ENCODE measurements at regions not wholly inside any gene's neighbourhood (a gene's known extent, or its start where the extent isn't known, plus 50 kb on each side); places are given as distances from the start of the nearest gene placed in this dataset.

GRCh38 chr10:33010132-33011037, 52.4 kb upstream of the ITGB1 start:
- no peak for TF ChIP-seq EZH2 (IDR thresholded peaks at IDR 0.05; ENCODE audit: borderline replicate concordance, low read depth, low read length, severe bottlenecking)
- no peak for TF ChIP-seq POLR2AphosphoS5 (IDR thresholded peaks at IDR 0.05; ENCODE audit: insufficient read depth, low read depth, low read length)
- TF ChIP-seq, protein P1, sequence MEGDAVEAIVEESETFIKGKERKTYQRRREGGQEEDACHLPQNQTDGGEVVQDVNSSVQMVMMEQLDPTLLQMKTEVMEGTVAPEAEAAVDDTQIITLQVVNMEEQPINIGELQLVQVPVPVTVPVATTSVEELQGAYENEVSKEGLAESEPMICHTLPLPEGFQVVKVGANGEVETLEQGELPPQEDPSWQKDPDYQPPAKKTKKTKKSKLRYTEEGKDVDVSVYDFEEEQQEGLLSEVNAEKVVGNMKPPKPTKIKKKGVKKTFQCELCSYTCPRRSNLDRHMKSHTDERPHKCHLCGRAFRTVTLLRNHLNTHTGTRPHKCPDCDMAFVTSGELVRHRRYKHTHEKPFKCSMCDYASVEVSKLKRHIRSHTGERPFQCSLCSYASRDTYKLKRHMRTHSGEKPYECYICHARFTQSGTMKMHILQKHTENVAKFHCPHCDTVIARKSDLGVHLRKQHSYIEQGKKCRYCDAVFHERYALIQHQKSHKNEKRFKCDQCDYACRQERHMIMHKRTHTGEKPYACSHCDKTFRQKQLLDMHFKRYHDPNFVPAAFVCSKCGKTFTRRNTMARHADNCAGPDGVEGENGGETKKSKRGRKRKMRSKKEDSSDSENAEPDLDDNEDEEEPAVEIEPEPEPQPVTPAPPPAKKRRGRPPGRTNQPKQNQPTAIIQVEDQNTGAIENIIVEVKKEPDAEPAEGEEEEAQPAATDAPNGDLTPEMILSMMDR (IDR thresholded peaks at IDR 0.05; ENCODE audit: extremely low read depth in 1 of 2, insufficient read depth in 1 of 2, low read depth in 1 of 2, low read length in 2 of 2): peak; percentile 35 to 42
- no peak for TF ChIP-seq MYC (IDR thresholded peaks at IDR 0.05; ENCODE audit: low read depth, low read length)
- TF ChIP-seq JUN (IDR thresholded peaks at IDR 0.05; ENCODE audit: borderline replicate concordance, insufficient read depth, insufficient read length, low read depth): no peak
- no peak for TF ChIP-seq FOS (IDR thresholded peaks at IDR 0.05; ENCODE audit: borderline replicate concordance, insufficient read depth, low read length)
- peak; percentile 35 for TF ChIP-seq GATA2 (IDR thresholded peaks at IDR 0.05; ENCODE audit: insufficient read depth, insufficient read length, low read depth, low read length)

All from endothelial cell of umbilical vein (primary cell).